HL-60/S4 treated with retinoic acid at 250 ng/mL for 4 days and 3 days (cell line): ENCODE measurements at regions not wholly inside any gene's neighbourhood (a gene's known extent, or its start where the extent isn't known, plus 50 kb on each side); places are given as distances from the start of the nearest gene placed in this dataset.

Source experiments
- in situ Hi-C: fragments of 300-500 bp; cut with MboI; formaldehyde crosslinking; loops from 2 replicates; pipeline ENCODE4 v1.7.0; 2022; ENCODE audit warnings: low sequenced_read_pairs

DNA sequence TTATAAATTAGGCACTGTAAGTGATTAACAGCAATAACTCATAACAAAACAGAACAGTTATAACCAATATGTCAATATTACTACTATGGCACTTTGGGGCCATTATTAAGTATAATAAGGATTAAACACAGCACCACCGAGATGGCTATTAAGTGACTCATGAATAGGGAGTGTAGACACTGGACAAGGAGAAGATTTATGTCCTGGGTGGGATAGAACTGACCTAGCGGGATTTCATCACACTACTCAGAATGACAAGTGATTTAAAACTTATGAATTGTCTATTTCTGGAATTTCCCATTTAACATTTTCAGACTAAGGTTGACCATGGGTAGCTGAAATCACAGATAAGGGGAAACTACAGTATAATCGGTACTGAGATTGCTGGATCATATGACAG lies 79.0 kb upstream of the SLC7A1 start:
- in situ Hi-C loops = no loop called here

DNA sequence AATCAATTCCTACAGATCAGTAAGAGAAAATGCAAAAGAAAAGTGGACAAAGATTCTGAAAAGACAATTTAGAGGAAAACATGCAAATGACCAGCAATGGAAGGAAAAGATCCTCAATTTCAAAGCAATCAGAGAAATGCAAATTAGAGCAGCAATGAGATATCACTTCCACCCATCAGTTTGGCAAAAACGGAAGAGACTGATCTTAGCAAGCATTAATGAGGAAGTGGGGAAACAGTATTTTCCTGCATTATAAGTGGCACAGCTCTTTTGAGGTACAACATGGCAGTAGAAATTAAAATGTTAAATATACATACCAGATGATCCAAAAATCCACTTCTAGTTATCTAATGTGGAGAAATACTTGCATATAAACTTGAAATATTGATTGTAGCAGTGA lies 69.1 kb upstream of the SLC7A1 start:
- in situ Hi-C loops = no loop called here

DNA sequence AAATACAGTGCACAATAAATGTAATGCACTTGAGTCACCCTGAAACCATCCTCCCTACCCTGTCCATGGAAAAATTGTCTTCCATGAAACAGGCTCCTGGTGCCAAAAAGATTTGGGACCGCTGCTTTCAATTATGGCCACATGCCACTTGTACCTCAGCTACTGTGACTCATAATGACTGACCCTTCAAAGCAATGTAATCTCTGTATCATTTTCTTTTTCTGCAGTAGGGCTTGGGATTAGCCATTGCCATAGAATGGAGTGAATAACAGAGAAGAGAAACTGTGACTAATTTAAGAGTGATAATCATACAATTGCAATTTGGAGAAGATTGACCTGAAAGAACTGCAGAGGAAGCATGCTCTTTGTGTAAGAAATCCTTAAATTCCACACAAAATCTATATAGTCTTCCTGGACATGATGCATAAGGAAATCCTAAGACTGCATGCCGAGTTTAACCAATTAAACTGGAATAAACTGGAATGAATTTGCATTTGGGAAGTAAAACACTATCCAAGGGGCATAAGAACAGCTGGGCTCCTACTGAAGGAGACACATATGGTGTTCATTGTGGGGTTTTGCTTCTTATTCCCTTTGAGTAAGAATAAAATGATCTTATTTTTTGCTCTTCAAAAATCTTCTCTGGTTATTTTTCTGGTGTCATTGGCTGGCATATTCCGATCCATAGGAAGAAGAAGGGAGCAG lies 59.5 kb upstream of the SLC7A1 start:
- in situ Hi-C loops = no loop called here

DNA sequence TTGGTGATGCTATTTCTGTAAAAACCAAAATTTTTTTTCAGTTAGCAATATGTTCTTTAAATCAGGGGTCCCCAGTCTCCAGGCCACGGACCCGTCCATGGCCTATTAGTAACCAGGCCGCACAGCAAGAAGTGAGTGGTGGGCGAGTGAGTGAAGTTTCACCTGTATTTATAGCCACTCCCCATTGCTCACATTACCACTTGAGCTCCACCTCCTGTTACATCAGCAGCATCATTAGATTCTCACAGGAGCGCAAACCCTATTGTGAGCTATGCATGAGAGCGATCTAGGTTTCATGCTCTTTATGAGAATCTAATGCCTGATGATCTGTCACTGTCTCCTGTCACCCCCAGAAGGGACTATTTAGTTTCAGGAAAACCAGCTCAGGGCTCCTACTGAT lies 58.9 kb upstream of the SLC7A1 start:
- in situ Hi-C loops = no loop called here

DNA sequence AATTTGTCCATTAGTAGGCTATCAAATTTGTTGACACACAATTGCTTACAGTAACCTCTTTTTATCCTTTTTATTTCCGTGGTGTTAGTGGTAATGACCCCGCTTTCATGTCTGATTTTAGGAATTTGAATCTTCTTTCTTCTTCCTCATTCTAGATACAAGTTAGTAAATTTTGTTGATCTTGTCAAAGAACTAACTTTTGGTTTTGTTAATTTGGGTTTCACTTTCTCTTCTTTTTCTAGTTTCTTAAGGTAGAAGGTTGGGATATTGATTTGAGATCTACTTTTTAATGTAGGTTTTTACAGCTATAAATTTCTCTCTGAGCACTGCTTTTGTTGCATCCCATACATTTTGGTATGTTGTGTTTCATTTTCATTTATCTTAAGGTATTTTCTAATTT lies 53.3 kb upstream of the SLC7A1 start:
- in situ Hi-C loops = no loop called here
